ENCODE measurements at regions not wholly inside any gene's neighbourhood (a gene's known extent, or its start where the extent isn't known, plus 50 kb on each side); places are given as distances from the start of the nearest gene placed in this dataset.

DNA sequence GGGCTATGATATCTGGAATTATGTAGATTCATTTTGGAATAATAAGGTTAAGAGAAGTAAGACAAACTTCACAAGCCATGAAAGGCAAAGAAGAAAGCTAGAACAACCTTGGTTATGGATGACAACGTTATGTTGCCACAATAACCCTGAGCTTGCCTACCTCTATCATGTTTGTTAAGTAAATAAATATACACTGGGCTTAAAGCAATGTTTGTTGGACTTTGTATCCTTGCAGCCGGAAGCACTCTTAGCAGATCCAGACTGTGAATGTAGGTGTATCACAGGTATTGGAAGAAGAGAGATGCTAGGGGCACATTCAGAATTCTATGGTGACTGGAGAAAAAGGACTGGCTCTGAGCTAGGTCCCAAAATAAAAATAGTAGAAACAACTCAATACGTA, 214.4 kb downstream of the HS3ST1 start:
- ChIA-PET CTCF (no interaction called here), POLR2A (no interaction called here)
- no peaks in the 10 kb centered on the region for H3K36me3 ChIP-seq (ENCODE audit: control insufficient read depth in 2 of 2, insufficient read depth in 1 of 2, low read length in 2 of 2)
- no peak overlapping the region for H3K4me3 ChIP-seq (ENCODE audit: low read depth, low read length)
- TF ChIP-seq ZNF292 (tag by site-specific recombination; IDR thresholded peaks at IDR 0.05; ENCODE audit: borderline replicate concordance, low read depth) (no peak), SALL2 (tag by site-specific recombination; IDR thresholded peaks at IDR 0.05; ENCODE audit: borderline replicate concordance) (no peak), BCL11B (tag by site-specific recombination; IDR thresholded peaks at IDR 0.05; ENCODE audit: low read depth) (no peak), ZFHX2 (tag by site-specific recombination; conservative IDR thresholded peaks at IDR 0.05) (no peak), ZSCAN16 (tag by site-specific recombination; IDR thresholded peaks at IDR 0.05) (no peak), ZNF600 (tag by site-specific recombination; IDR thresholded peaks at IDR 0.05) (no peak), SP2 (tag by site-specific recombination; IDR thresholded peaks at IDR 0.05) (no peak), KLF9 (tag by site-specific recombination; IDR thresholded peaks at IDR 0.05; ENCODE audit: low read depth) (no peak)
- TF ChIP-seq, protein P1, sequence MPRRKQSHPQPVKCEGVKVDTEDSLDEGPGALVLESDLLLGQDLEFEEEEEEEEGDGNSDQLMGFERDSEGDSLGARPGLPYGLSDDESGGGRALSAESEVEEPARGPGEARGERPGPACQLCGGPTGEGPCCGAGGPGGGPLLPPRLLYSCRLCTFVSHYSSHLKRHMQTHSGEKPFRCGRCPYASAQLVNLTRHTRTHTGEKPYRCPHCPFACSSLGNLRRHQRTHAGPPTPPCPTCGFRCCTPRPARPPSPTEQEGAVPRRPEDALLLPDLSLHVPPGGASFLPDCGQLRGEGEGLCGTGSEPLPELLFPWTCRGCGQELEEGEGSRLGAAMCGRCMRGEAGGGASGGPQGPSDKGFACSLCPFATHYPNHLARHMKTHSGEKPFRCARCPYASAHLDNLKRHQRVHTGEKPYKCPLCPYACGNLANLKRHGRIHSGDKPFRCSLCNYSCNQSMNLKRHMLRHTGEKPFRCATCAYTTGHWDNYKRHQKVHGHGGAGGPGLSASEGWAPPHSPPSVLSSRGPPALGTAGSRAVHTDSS (tag by site-specific recombination; IDR thresholded peaks at IDR 0.05), result no peak
- no peaks in the 10 kb centered on the region for H3K9me3 ChIP-seq (ENCODE audit: control insufficient read depth, insufficient read depth, low read depth, low read length)
- H3K4me1 ChIP-seq (ENCODE audit: control insufficient read depth, insufficient read depth, low read length), result no peaks in the 10 kb centered on the region
- H3K27ac ChIP-seq (ENCODE audit: extremely low read depth, low read depth, low read length), result no peak overlapping the region

DNA sequence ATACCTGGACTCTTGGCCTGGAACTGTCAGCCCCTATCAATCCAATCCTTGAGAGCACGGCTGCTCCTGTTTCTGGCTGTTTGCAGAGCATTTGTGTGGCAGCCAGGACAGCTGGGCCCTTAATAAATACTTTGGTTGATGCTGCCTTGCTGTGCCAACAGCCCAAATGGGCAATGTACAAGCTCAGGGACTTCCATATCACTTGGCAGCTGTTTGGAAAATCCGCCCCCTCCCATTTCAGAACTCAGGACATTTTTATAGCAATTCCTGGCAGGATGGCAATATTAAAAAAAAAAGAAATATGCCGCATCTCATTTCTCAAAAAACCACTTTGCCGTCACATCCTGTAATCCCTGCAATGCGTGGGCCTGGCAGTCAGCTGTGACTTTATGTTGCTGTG, 218.9 kb downstream of the HS3ST1 start:
- CTCF ChIA-PET, result interaction anchor here (1.1 kb wide), 1 partner anchor 215 kb away, joined by 7 read pairs; no protein-coding TSS in a partner anchor
- POLR2A ChIA-PET, result no interaction called here
- Histone ChIP-seq H3K4me1 (ENCODE audit: control insufficient read depth, insufficient read depth, low read length) (no peaks in the 10 kb centered on the region), H3K9me3 (ENCODE audit: control insufficient read depth, insufficient read depth, low read depth, low read length) (no peaks in the 10 kb centered on the region), H3K36me3 (ENCODE audit: control insufficient read depth in 2 of 2, insufficient read depth in 1 of 2, low read length in 2 of 2) (no peaks in the 10 kb centered on the region), H3K27ac (ENCODE audit: extremely low read depth, low read depth, low read length) (no peak overlapping the region), H3K4me3 (ENCODE audit: low read depth, low read length) (no peak overlapping the region)
- TF ChIP-seq, protein P2, sequence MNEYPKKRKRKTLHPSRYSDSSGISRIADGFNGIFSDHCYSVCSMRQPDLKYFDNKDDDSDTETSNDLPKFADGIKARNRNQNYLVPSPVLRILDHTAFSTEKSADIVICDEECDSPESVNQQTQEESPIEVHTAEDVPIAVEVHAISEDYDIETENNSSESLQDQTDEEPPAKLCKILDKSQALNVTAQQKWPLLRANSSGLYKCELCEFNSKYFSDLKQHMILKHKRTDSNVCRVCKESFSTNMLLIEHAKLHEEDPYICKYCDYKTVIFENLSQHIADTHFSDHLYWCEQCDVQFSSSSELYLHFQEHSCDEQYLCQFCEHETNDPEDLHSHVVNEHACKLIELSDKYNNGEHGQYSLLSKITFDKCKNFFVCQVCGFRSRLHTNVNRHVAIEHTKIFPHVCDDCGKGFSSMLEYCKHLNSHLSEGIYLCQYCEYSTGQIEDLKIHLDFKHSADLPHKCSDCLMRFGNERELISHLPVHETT (tag by site-specific recombination; IDR thresholded peaks at IDR 0.05), result no peak
- TF ChIP-seq ZNF248 (tag by site-specific recombination; IDR thresholded peaks at IDR 0.05) (no peak), GLIS2 (tag by site-specific recombination; IDR thresholded peaks at IDR 0.05) (no peak), ZBTB17 (tag by site-specific recombination; IDR thresholded peaks at IDR 0.05) (no peak), FEZF1 (tag by site-specific recombination; IDR thresholded peaks at IDR 0.05) (no peak), ZNF174 (tag by site-specific recombination; IDR thresholded peaks at IDR 0.05) (no peak), SP3 (tag by site-specific recombination; IDR thresholded peaks at IDR 0.05) (no peak), ZNF239 (tag by site-specific recombination; IDR thresholded peaks at IDR 0.05) (no peak)
- TF ChIP-seq, protein P3, sequence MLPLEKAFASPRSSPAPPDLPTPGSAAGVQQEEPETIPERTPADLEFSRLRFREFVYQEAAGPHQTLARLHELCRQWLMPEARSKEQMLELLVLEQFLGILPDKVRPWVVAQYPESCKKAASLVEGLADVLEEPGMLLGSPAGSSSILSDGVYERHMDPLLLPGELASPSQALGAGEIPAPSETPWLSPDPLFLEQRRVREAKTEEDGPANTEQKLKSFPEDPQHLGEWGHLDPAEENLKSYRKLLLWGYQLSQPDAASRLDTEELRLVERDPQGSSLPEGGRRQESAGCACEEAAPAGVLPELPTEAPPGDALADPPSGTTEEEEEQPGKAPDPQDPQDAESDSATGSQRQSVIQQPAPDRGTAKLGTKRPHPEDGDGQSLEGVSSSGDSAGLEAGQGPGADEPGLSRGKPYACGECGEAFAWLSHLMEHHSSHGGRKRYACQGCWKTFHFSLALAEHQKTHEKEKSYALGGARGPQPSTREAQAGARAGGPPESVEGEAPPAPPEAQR (tag by site-specific recombination; IDR thresholded peaks at IDR 0.05), result no peak

DNA sequence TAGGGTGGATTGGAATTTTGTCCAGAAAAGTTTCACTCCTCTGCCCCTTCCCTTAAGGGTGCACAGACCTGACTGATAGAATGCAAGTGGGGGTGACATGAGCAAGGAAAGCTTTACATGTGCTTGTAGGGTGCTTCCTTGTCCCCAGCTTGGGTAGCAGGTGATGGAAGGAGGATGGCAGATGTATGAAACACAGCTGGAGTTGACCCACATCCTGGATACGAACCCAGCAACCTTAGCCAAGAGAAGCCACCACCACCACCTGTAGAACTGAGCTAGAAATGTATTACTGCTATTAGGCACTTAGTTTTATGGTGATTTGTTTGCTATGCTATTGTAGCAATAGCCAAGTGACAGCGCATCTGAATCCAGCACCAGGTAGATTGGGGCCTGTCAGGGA, 227.4 kb downstream of the HS3ST1 start:
- TF ChIP-seq ZBTB17 (tag by site-specific recombination; IDR thresholded peaks at IDR 0.05) (no peak), ZNF707 (tag by site-specific recombination; IDR thresholded peaks at IDR 0.05) (no peak), ZNF571 (tag by site-specific recombination; IDR thresholded peaks at IDR 0.05) (no peak), HOXA7 (CRISPR knock-in tag; IDR thresholded peaks at IDR 0.05; ENCODE audit: borderline replicate concordance) (no peak), KLF9 (tag by site-specific recombination; IDR thresholded peaks at IDR 0.05; ENCODE audit: low read depth) (no peak), ZNF221 (tag by site-specific recombination; IDR thresholded peaks at IDR 0.05; ENCODE audit: borderline replicate concordance) (no peak), RBAK (tag by site-specific recombination; IDR thresholded peaks at IDR 0.05) (no peak), ZFP3 (tag by site-specific recombination; IDR thresholded peaks at IDR 0.05; ENCODE audit: low read depth) (no peak), ZNF157 (tag by site-specific recombination; IDR thresholded peaks at IDR 0.05) (no peak)
- TF ChIP-seq, protein P4, sequence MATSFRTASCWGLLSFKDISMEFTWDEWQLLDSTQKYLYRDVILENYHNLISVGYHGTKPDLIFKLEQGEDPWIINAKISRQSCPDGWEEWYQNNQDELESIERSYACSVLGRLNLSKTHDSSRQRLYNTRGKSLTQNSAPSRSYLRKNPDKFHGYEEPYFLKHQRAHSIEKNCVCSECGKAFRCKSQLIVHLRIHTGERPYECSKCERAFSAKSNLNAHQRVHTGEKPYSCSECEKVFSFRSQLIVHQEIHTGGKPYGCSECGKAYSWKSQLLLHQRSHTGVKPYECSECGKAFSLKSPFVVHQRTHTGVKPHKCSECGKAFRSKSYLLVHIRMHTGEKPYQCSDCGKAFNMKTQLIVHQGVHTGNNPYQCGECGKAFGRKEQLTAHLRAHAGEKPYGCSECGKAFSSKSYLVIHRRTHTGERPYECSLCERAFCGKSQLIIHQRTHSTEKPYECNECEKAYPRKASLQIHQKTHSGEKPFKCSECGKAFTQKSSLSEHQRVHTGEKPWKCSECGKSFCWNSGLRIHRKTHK (tag by site-specific recombination; IDR thresholded peaks at IDR 0.05), result no peak
- TF ChIP-seq, protein P5, sequence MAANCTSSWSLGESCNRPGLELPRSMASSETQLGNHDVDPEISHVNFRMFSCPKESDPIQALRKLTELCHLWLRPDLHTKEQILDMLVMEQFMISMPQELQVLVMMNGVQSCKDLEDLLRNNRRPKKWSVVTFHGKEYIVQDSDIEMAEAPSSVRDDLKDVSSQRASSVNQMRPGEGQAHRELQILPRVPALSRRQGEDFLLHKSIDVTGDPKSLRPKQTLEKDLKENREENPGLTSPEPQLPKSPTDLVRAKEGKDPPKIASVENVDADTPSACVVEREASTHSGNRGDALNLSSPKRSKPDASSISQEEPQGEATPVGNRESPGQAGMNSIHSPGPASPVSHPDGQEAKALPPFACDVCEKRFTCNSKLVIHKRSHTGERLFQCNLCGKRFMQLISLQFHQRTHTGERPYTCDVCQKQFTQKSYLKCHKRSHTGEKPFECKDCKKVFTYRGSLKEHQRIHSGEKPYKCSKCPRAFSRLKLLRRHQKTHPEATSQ (tag by site-specific recombination; IDR thresholded peaks at IDR 0.05), result no peak
- no peak overlapping the region for H3K4me3 ChIP-seq (ENCODE audit: low read depth, low read length)
- ChIA-PET CTCF (no interaction called here), POLR2A (no interaction called here)
- H3K27ac ChIP-seq (ENCODE audit: extremely low read depth, low read depth, low read length), result no peak overlapping the region
- H3K4me1 ChIP-seq (ENCODE audit: control insufficient read depth, insufficient read depth, low read length), result no peaks in the 10 kb centered on the region
- H3K36me3 ChIP-seq (ENCODE audit: control insufficient read depth in 2 of 2, insufficient read depth in 1 of 2, low read length in 2 of 2), result no peaks in the 10 kb centered on the region
- no peaks in the 10 kb centered on the region for H3K9me3 ChIP-seq (ENCODE audit: control insufficient read depth, insufficient read depth, low read depth, low read length)
